ENCODE measurements at regions not wholly inside any gene's neighbourhood (a gene's known extent, or its start where the extent isn't known, plus 50 kb on each side); places are given as distances from the start of the nearest gene placed in this dataset.
"Not testable (repeated sequence)": the region's sequence is repeated elsewhere in the genome, so short reads cannot be mapped to it uniquely, and the experiment has no call there.

GRCh38 chr11:67799808-67800207 is 125.4 kb upstream of the ALDH3B2 start:
- 35% methylated on average over 4 of the region's 4 CpGs; no CpG with 5 or more reads in 1 of the 2 experiments for WGBS, 2 experiments (ENCODE audit: extremely low coverage in 1 of 2, insufficient coverage in 1 of 2, insufficient read length in 1 of 2, insufficient replicate concordance in 2 of 2, low coverage in 1 of 2, low lambda C conversion rate in 2 of 2, missing lambda C conversion rate in 1 of 2)
- H3K27me3 ChIP-seq (replicated peaks in 1 of 4; ENCODE audit: control insufficient read depth in 3 of 4, extremely low read depth in 1 of 4, insufficient read depth in 3 of 4, low read length in 3 of 4); H3K4ac ChIP-seq (replicated peaks; ENCODE audit: insufficient read length, low read depth, low read length); H3K4me3 ChIP-seq (ENCODE audit: extremely low read depth in 1 of 4, insufficient read depth in 2 of 4, low read depth in 3 of 4, low read length in 4 of 4); H3K23ac ChIP-seq (ENCODE audit: insufficient read length); H3K4me1 ChIP-seq (replicated peaks in 1 of 4; ENCODE audit: control insufficient read depth in 3 of 4, insufficient read depth in 4 of 4, low read length in 3 of 4); H4K8ac ChIP-seq (ENCODE audit: extremely low read depth, insufficient read depth, low read length); H3K14ac ChIP-seq (ENCODE audit: insufficient read length); H2BK12ac ChIP-seq (ENCODE audit: low read depth, low read length); H4K91ac ChIP-seq (replicated peaks; ENCODE audit: insufficient read length, low read length); H3K9ac ChIP-seq (replicated peaks in 1 of 4; ENCODE audit: extremely low read depth in 1 of 4, low read depth in 3 of 4, low read length in 3 of 4); H3K18ac ChIP-seq (ENCODE audit: extremely low read depth, low read length); H2BK120ac ChIP-seq (replicated peaks; ENCODE audit: low read depth, low read length); H3K27ac ChIP-seq (ENCODE audit: low read depth, low read length); H3K36me3 ChIP-seq (ENCODE audit: control insufficient read depth in 2 of 4, insufficient read depth in 4 of 4, low read length in 3 of 4); CTCF ChIA-PET (ENCODE audit: partially characterized antibody); DNase-seq (ENCODE audit: low read depth in 1 of 2, low spot score in 2 of 2); H2AFZ ChIP-seq (ENCODE audit: low read length); H4K5ac ChIP-seq (ENCODE audit: insufficient read length, low read depth, low read length); FAIRE-seq; H3K4me2 ChIP-seq (ENCODE audit: insufficient read depth in 1 of 2, low read depth in 2 of 2, low read length in 2 of 2); H3K23me2 ChIP-seq (ENCODE audit: low read depth, low read length); H3K9me3 ChIP-seq (ENCODE audit: insufficient read depth in 2 of 2, low read depth in 1 of 2, low read length in 1 of 2); H2BK5ac ChIP-seq (ENCODE audit: low read depth, low read length); H3K56ac ChIP-seq (replicated peaks; ENCODE audit: insufficient read length, low read depth, low read length); H3K79me2 ChIP-seq (ENCODE audit: control insufficient read depth in 1 of 2, insufficient read depth in 2 of 2, low read length in 2 of 2); H3K79me1 ChIP-seq (ENCODE audit: low read depth, low read length); H2BK15ac ChIP-seq (ENCODE audit: low read length); H4K20me1 ChIP-seq (replicated peaks in 1 of 2; ENCODE audit: control insufficient read depth in 1 of 2, insufficient read depth in 2 of 2, low read length in 2 of 2); H2AK5ac ChIP-seq (ENCODE audit: low read depth, low read length); POLR2A ChIA-PET (ENCODE audit: partially characterized antibody); H2BK20ac ChIP-seq (ENCODE audit: low read length): not testable (repeated sequence)
- TF ChIP-seq RAD21 (IDR thresholded peaks at IDR 0.05 in 1 of 2, conservative IDR thresholded peaks at IDR 0.05 in 1 of 2; ENCODE audit: low read depth in 2 of 2, low read length in 2 of 2), result peak; percentile 41 to 48; a peak in 2 of 4 replicates
- peak in 2 of 3 experiments; percentile 24 to 49; a peak in 2 of 4 replicates for TF ChIP-seq CTCF (IDR thresholded peaks at IDR 0.05; ENCODE audit: control extremely low read depth in 1 of 3, insufficient read depth in 1 of 3, low read depth in 1 of 3, low read length in 3 of 3)

Measured in H1 (cell line).